SK-N-SH (cell line): ENCODE measurements at regions not wholly inside any gene's neighbourhood (a gene's known extent, or its start where the extent isn't known, plus 50 kb on each side); places are given as distances from the start of the nearest gene placed in this dataset.

Experiments
- CTCF ChIA-PET: fragments of 300-600, 350-600 bp; formaldehyde crosslinking; extraction: SDS; loops from one replicate; lab custom pipeline; 2021; lab: Yijun Ruan, JAX
- POLR2A ChIA-PET: fragments of 350-600 bp; sonication (Branson Sonifier 250); formaldehyde crosslinking; extraction: SDS; loops from one replicate; lab custom pipeline; 2020; ENCODE audit warnings: antibody characterized with exemption, inconsistent platforms; lab: Yijun Ruan, JAX
- DNase-seq: peaks from one replicate; pipeline ENCODE4 v3.0.0; 2012
- H2AFZ ChIP-seq: fragments of 200-600 bp; sonication (generic); 2 replicates; pipeline ENCODE4 v1.8.1; 2016; ENCODE audit warnings: antibody characterized with exemption, mild to moderate bottlenecking, low read depth
- H3F3A ChIP-seq: fragments of 200-600 bp; sonication (generic); replicated peaks from 2 replicates; pipeline ENCODE3; 2016; ENCODE audit warnings: antibody characterized with exemption, mild to moderate bottlenecking; ENCODE audit not compliant: insufficient read depth
- H3K27ac ChIP-seq, 2 experiments: fragments of 200-500 bp in 1 of 2; fragments of 200-600 bp in 1 of 2; sonication (Bioruptor generic) in 1 of 2; sonication (generic), shearing (Covaris generic) in 1 of 2; 2 replicates each; pipeline versions ENCODE4 v1.5.1 to v1.6.1; 2014 to 2016; ENCODE audit warnings: low read depth in 2 of 2, inconsistent platforms in 1 of 2, low read length in 1 of 2, mild to moderate bottlenecking in 1 of 2, mixed read lengths in 1 of 2
- H3K27me3 ChIP-seq: fragments of 200-600 bp; sonication (generic), shearing (Covaris generic); 2 replicates; pipeline ENCODE4 v1.6.1; 2016; ENCODE audit warnings: mixed run types; ENCODE audit not compliant: insufficient read depth
- H3K36me3 ChIP-seq, 2 experiments: fragments of 200-500 bp in 1 of 2; fragments of 200-600 bp in 1 of 2; sonication (Bioruptor generic) in 1 of 2; sonication (generic) in 1 of 2; replicated peaks in 1 of 2; 2 replicates each; pipeline versions ENCODE3 to v1.5.1; 2014 to 2016; ENCODE audit warnings: low read length in 1 of 2, mild to moderate bottlenecking in 1 of 2; ENCODE audit not compliant: insufficient read depth in 2 of 2, control insufficient read depth in 1 of 2
- H3K4me1 ChIP-seq, 2 experiments: fragments of 200-500 bp in 1 of 2; fragments of 200-600 bp in 1 of 2; sonication (Bioruptor generic) in 1 of 2; sonication (generic), shearing (Covaris generic) in 1 of 2; 2 replicates each; pipeline versions ENCODE4 v1.5.1 to v1.6.1; 2014 to 2016; ENCODE audit warnings: low read depth in 1 of 2, low read length in 1 of 2, mixed run types in 1 of 2; ENCODE audit not compliant: insufficient read depth in 2 of 2, control insufficient read depth in 1 of 2
- H3K4me2 ChIP-seq: fragments of 200-600 bp; sonication (generic), shearing (Covaris generic); 2 replicates; pipeline ENCODE4 v1.6.1; 2017; ENCODE audit warnings: mixed run types
- H3K4me3 ChIP-seq, 2 experiments: fragments of 200-500 bp in 1 of 2; fragments of 200-600 bp in 1 of 2; sonication (Bioruptor generic) in 1 of 2; sonication (generic), shearing (Covaris generic) in 1 of 2; 2 replicates each; pipeline versions ENCODE4 v1.5.1 to v1.8.1; 2014 to 2016; ENCODE audit warnings: low read depth in 2 of 2, inconsistent platforms in 1 of 2, low read length in 1 of 2, mild to moderate bottlenecking in 1 of 2, mixed read lengths in 1 of 2, moderate library complexity in 1 of 2
- H3K79me2 ChIP-seq: fragments of 200-600 bp; sonication (generic); 2 replicates; pipeline ENCODE4 v1.8.1; 2017; ENCODE audit warnings: mild to moderate bottlenecking; ENCODE audit not compliant: insufficient read depth
- H3K9ac ChIP-seq: fragments of 200-600 bp; sonication (generic); 2 replicates; pipeline ENCODE4 v1.6.1; 2017; ENCODE audit warnings: mixed run types
- H3K9me2 ChIP-seq: fragments of 200-600 bp; sonication (generic); 2 replicates; pipeline ENCODE4 v1.6.1; 2017; ENCODE audit warnings: mixed run types
- H3K9me3 ChIP-seq: fragments of 200-600 bp; sonication (generic); 2 replicates; pipeline ENCODE4 v1.6.1; 2017; ENCODE audit warnings: mixed run types, mild to moderate bottlenecking, moderate library complexity
- H4K20me1 ChIP-seq: fragments of 200-600 bp; sonication (generic); 2 replicates; pipeline ENCODE4 v1.6.1; 2017; ENCODE audit warnings: mild to moderate bottlenecking, mixed run types; ENCODE audit not compliant: insufficient read depth
- CTCF ChIP-seq: fragments of 200-600 bp; sonication (generic); IDR thresholded peaks from 2 replicates; pipeline ENCODE4 v1.6.1; 2017; ENCODE audit warnings: antibody characterized with exemption, mild to moderate bottlenecking, moderate library complexity
- EP300 ChIP-seq, 2 experiments: IDR thresholded peaks; 2 replicates each; pipeline versions ENCODE4 v1.4.0 to v1.6.1; 2012; ENCODE audit warnings: borderline replicate concordance in 1 of 2, low read depth in 1 of 2, low read length in 1 of 2
- EZH2phosphoT487 ChIP-seq: fragments of 200-600 bp; sonication (generic); IDR thresholded peaks from 2 replicates; pipeline ENCODE4 v1.6.1; 2017; ENCODE audit warnings: low read depth, mixed run types, mild to moderate bottlenecking, antibody characterized with exemption, moderate library complexity, borderline replicate concordance
- FOSL2 ChIP-seq: IDR thresholded peaks from 2 replicates; pipeline ENCODE4 v1.4.0; 2012; ENCODE audit warnings: low read depth, mild to moderate bottlenecking, moderate library complexity, borderline replicate concordance
- FOXJ3 ChIP-seq: sonication (generic); formaldehyde crosslinking; IDR thresholded peaks from 2 replicates; pipeline ENCODE4 v1.5.1; 2020; ENCODE audit warnings: mild to moderate bottlenecking, missing genetic modification reagents
- FOXM1 ChIP-seq: IDR thresholded peaks from 2 replicates; pipeline ENCODE4 v1.4.0; 2012; ENCODE audit warnings: low read depth, mild to moderate bottlenecking
- GABPA ChIP-seq: IDR thresholded peaks from 2 replicates; pipeline ENCODE4 v1.4.0; 2012; ENCODE audit warnings: low read depth, mild to moderate bottlenecking
- PBX3 ChIP-seq: IDR thresholded peaks from 2 replicates; pipeline ENCODE4; 2012
- POLR2AphosphoS5 ChIP-seq: IDR thresholded peaks from 2 replicates; pipeline ENCODE4 v1.6.1; 2012; ENCODE audit warnings: low read depth, low read length
- RAD21 ChIP-seq: IDR thresholded peaks from 2 replicates; pipeline ENCODE4 v1.6.1; 2012; ENCODE audit warnings: mild to moderate bottlenecking, low read length
- RFX5 ChIP-seq: IDR thresholded peaks from 2 replicates; pipeline ENCODE4 v1.6.1; 2012; ENCODE audit warnings: mild to moderate bottlenecking, improper control_type of control experiment, low read length
- RXRA ChIP-seq: IDR thresholded peaks from 2 replicates; pipeline ENCODE4 v1.4.0; 2012; ENCODE audit warnings: low read depth, mild to moderate bottlenecking, borderline replicate concordance
- SIN3A ChIP-seq: IDR thresholded peaks from 2 replicates; pipeline ENCODE4 v1.6.1; 2012; ENCODE audit warnings: low read depth, mild to moderate bottlenecking, low read length, moderate library complexity, borderline replicate concordance
- SMC3 ChIP-seq: IDR thresholded peaks from 2 replicates; pipeline ENCODE4 v1.6.1; 2012; ENCODE audit warnings: low read depth, low read length, improper control_type of control experiment
- YY1 ChIP-seq: IDR thresholded peaks from 2 replicates; pipeline ENCODE4 v1.4.0; 2012; ENCODE audit warnings: low read depth, mild to moderate bottlenecking
- WGBS: methylation state at CpG from one replicate; pipeline ENCODE4 v1.1.6; 2017; ENCODE audit warnings: low lambda C conversion rate; 5-methylcytosine and 5-hydroxymethylcytosine counted together
- TF ChIP-seq, protein P1 (sequence below): IDR thresholded peaks from 2 replicates; pipeline ENCODE4 v1.4.0; 2012; ENCODE audit warnings: low read depth
- TF ChIP-seq, protein P2 (sequence below): IDR thresholded peaks from 2 replicates; pipeline ENCODE4 v1.4.0; 2012; ENCODE audit warnings: low read depth, borderline replicate concordance
- TF ChIP-seq, protein P3 (sequence below): fragments of 150-350 bp; IDR thresholded peaks from 2 replicates; pipeline ENCODE4 v1.6.1; 2017; ENCODE audit warnings: antibody characterized with exemption, low read length, low read depth, borderline replicate concordance
- TF ChIP-seq, protein P4 (sequence below): fragments of 150-350 bp; IDR thresholded peaks from 2 replicates; pipeline ENCODE4 v1.6.1; 2016; ENCODE audit warnings: mild to moderate bottlenecking, low read depth, low read length

DNA sequence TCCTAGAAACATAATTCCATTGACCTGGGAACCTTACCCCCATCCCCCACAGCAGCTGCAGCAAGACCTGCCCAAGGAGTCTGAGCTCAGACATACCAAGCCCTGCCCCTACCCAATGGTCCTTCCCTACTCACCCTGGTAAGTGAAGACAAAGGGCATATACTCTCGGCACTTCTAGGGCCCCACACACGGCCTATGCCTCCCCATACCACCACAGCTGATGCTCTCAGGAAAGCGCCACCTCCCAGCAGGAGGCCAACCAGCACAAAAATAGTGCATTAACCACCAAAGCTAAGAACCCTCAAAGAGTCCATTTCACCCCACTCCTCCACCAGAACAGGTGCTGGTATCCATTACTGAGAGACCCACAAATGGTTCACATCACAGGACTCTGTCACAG, 74.4 kb upstream of the GUCY1A2 start:
- ChIA-PET POLR2A (no interaction called here), CTCF (interaction anchor here (0.6 kb wide), 1 partner anchor 67 kb away, joined by 3 read pairs; no protein-coding TSS in a partner anchor)
- Histone ChIP-seq H3K4me2 (no peak overlapping the region), H3K9me2 (no peaks in the 10 kb centered on the region), H3F3A (no peaks in the 10 kb centered on the region), H3K9me3 (no peaks in the 10 kb centered on the region), H3K27me3 (no peaks in the 10 kb centered on the region), H4K20me1 (no peaks in the 10 kb centered on the region), H3K9ac (no peak overlapping the region), H3K36me3 (no peaks in the 10 kb centered on the region), H2AFZ (no peak overlapping the region), H3K27ac (no peak overlapping the region), H3K79me2 (no peaks in the 10 kb centered on the region), H3K4me1 (no peaks in the 10 kb centered on the region), H3K4me3 (no peak overlapping the region)
- 44% methylated on average over 3 of the region's 3 CpGs for WGBS
- DNase-seq, result no peak
- TF ChIP-seq POLR2AphosphoS5, result no peak
- no peak for TF ChIP-seq EP300 (IDR thresholded peaks at IDR 0.05; ENCODE audit: borderline replicate concordance in 1 of 2, low read depth in 1 of 2, low read length in 1 of 2)
- TF ChIP-seq RFX5, result no peak
- TF ChIP-seq RAD21, result no peak
- TF ChIP-seq GABPA, result no peak
- TF ChIP-seq, protein P1, sequence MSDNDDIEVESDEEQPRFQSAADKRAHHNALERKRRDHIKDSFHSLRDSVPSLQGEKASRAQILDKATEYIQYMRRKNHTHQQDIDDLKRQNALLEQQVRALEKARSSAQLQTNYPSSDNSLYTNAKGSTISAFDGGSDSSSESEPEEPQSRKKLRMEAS, result no peak
- TF ChIP-seq, protein P2, sequence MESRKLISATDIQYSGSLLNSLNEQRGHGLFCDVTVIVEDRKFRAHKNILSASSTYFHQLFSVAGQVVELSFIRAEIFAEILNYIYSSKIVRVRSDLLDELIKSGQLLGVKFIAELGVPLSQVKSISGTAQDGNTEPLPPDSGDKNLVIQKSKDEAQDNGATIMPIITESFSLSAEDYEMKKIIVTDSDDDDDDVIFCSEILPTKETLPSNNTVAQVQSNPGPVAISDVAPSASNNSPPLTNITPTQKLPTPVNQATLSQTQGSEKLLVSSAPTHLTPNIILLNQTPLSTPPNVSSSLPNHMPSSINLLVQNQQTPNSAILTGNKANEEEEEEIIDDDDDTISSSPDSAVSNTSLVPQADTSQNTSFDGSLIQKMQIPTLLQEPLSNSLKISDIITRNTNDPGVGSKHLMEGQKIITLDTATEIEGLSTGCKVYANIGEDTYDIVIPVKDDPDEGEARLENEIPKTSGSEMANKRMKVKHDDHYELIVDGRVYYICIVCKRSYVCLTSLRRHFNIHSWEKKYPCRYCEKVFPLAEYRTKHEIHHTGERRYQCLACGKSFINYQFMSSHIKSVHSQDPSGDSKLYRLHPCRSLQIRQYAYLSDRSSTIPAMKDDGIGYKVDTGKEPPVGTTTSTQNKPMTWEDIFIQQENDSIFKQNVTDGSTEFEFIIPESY, result no peak
- TF ChIP-seq YY1, result no peak

DNA sequence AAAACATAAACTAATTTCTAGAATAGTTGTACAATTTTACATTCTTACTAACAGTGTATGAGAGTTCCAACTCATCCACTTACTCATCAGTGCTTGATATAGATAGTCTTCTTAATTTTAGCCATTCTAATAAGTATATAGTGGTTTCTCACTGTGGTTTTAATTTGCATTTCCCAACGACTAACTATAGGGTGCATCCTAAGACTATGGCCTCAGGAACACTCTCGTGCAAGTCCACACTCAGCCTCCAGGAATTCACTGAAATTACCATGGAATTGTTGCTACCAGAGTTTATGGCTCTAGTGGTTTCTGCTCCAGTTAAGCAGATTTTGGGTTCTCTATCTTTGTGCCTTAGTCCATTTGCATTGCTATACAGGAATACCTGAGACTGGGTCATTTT, 60.1 kb upstream of the GUCY1A2 start:
- no peak overlapping the region for H3K9ac ChIP-seq
- H3K79me2 ChIP-seq, result no peaks in the 10 kb centered on the region
- H2AFZ ChIP-seq, result no peak overlapping the region
- H3K9me2 ChIP-seq, result no peaks in the 10 kb centered on the region
- no peaks in the 10 kb centered on the region for H3K27me3 ChIP-seq
- H3K9me3 ChIP-seq, result no peaks in the 10 kb centered on the region
- POLR2A ChIA-PET, result no interaction called here
- TF ChIP-seq GABPA, result no peak
- TF ChIP-seq CTCF, result no peak
- no peak for TF ChIP-seq RXRA
- TF ChIP-seq, protein P3, sequence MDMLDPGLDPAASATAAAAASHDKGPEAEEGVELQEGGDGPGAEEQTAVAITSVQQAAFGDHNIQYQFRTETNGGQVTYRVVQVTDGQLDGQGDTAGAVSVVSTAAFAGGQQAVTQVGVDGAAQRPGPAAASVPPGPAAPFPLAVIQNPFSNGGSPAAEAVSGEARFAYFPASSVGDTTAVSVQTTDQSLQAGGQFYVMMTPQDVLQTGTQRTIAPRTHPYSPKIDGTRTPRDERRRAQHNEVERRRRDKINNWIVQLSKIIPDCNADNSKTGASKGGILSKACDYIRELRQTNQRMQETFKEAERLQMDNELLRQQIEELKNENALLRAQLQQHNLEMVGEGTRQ, result no peak
- no peak for TF ChIP-seq SIN3A
- TF ChIP-seq SMC3, result no peak
- TF ChIP-seq, protein P4, sequence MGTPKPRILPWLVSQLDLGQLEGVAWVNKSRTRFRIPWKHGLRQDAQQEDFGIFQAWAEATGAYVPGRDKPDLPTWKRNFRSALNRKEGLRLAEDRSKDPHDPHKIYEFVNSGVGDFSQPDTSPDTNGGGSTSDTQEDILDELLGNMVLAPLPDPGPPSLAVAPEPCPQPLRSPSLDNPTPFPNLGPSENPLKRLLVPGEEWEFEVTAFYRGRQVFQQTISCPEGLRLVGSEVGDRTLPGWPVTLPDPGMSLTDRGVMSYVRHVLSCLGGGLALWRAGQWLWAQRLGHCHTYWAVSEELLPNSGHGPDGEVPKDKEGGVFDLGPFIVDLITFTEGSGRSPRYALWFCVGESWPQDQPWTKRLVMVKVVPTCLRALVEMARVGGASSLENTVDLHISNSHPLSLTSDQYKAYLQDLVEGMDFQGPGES, result no peak
- TF ChIP-seq FOXM1, result no peak
- TF ChIP-seq EZH2phosphoT487, result no peak
- TF ChIP-seq FOSL2, result no peak
- no peak for TF ChIP-seq PBX3
- TF ChIP-seq FOXJ3 (CRISPR knock-in tag), result no peak
- no peaks in the 10 kb centered on the region for H3F3A ChIP-seq
- CTCF ChIA-PET, result no interaction called here
- WGBS, result 2% methylated on average over 2 of the region's 2 CpGs
- H3K4me2 ChIP-seq, result no peak overlapping the region; the same call in 1 of the 2 replicates
- no peak overlapping the region for H3K4me3 ChIP-seq
- no peaks in the 10 kb centered on the region for H4K20me1 ChIP-seq
- H3K27ac ChIP-seq, result no peak overlapping the region
- H3K36me3 ChIP-seq, result no peaks in the 10 kb centered on the region
- H3K4me1 ChIP-seq, result no peaks in the 10 kb centered on the region
- no peak for DNase-seq
